Hepatocyte (in vitro differentiated cells): ENCODE measurements at regions not wholly inside any gene's neighbourhood (a gene's known extent, or its start where the extent isn't known, plus 50 kb on each side); places are given as distances from the start of the nearest gene placed in this dataset.

ENCODE experiments used
- EZH2 ChIP-seq: fragments of 200-600 bp; sonication (generic); IDR thresholded peaks from 2 replicates; pipeline ENCODE4 v1.6.1; 2016; ENCODE audit warnings: antibody characterized with exemption, mild to moderate bottlenecking, borderline replicate concordance
- TF ChIP-seq, protein P1 (sequence below): fragments of 200-600 bp; sonication (generic); IDR thresholded peaks from 2 replicates; pipeline ENCODE4 v1.5.1; 2016; ENCODE audit warnings: antibody characterized with exemption, mild to moderate bottlenecking; ENCODE audit not compliant: poor library complexity

DNA sequence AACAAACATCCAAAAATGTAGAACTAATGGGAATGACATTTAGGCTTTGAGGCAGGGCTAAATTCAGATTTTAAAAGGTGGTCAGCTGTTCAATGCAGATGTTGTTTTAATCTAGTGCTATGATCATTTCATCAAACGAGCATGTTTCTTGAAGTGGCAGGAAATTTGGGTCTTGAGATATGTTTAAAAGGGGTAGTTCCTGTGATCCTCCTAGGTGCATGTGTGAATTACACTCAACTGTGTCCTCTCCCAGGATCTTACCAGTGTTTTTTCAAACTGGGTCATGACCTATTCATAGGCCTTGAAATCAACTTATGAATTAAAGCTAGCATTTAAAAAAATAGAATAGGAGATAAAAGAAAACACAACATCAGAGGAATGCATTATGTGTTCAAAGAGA, 57.4 kb upstream of the ACMSD start:
- TF ChIP-seq, protein P1, sequence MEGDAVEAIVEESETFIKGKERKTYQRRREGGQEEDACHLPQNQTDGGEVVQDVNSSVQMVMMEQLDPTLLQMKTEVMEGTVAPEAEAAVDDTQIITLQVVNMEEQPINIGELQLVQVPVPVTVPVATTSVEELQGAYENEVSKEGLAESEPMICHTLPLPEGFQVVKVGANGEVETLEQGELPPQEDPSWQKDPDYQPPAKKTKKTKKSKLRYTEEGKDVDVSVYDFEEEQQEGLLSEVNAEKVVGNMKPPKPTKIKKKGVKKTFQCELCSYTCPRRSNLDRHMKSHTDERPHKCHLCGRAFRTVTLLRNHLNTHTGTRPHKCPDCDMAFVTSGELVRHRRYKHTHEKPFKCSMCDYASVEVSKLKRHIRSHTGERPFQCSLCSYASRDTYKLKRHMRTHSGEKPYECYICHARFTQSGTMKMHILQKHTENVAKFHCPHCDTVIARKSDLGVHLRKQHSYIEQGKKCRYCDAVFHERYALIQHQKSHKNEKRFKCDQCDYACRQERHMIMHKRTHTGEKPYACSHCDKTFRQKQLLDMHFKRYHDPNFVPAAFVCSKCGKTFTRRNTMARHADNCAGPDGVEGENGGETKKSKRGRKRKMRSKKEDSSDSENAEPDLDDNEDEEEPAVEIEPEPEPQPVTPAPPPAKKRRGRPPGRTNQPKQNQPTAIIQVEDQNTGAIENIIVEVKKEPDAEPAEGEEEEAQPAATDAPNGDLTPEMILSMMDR, result no peak
- TF ChIP-seq EZH2, result no peak
